ENCODE measurements at regions not wholly inside any gene's neighbourhood (a gene's known extent, or its start where the extent isn't known, plus 50 kb on each side); places are given as distances from the start of the nearest gene placed in this dataset.

GRCh38 chr2:833180-833579 lies 117.5 kb upstream of the SNTG2 start:
- ATAC-seq, result no peak
- no TSS peak for BruUV-seq (replicated peaks)
- Histone ChIP-seq H3K36me3 (ENCODE audit: control insufficient read depth, insufficient read depth, low read length) (no peaks in the 10 kb centered on the region), H3K9me3 (ENCODE audit: control insufficient read depth, insufficient read depth, low read depth, low read length) (no peaks in the 10 kb centered on the region), H3K4me3 (ENCODE audit: low read depth in 2 of 2, low read length in 2 of 2) (no peak overlapping the region), H3K27ac (ENCODE audit: low read length) (no peak overlapping the region), H3K27me3 (ENCODE audit: control insufficient read depth, insufficient read depth, low read length) (peaks cover 2% of the 10 kb centered on the region; the same call in 1 of the 2 replicates), H3K4me1 (ENCODE audit: control insufficient read depth, insufficient read depth, low read length) (no peaks in the 10 kb centered on the region)
- in situ Hi-C loops (cut with HindIII; ENCODE audit: low pct_unique_long_range_greater_than_20kb, low sequenced_read_pairs) (no loop called here), intact Hi-C loops (cut with micrococcal nuclease; ENCODE audit: unreplicated experiment) (no loop called here)
- no peak for DNase-seq (ENCODE audit: low read depth, low spot score)
- ChIA-PET POLR2A (no interaction called here), CTCF (no interaction called here)
- TF ChIP-seq TCF7L2 (IDR thresholded peaks at IDR 0.05; ENCODE audit: low read depth, low read length) (no peak), CTCF (IDR thresholded peaks at IDR 0.05) (no peak), POLR2AphosphoS5 (IDR thresholded peaks at IDR 0.05; ENCODE audit: low read depth, low read length) (no peak), SIN3A (IDR thresholded peaks at IDR 0.05; ENCODE audit: borderline replicate concordance, insufficient read depth, low read depth, low read length) (no peak), REST (IDR thresholded peaks at IDR 0.05; ENCODE audit: insufficient read depth in 1 of 2, low read depth in 2 of 2, low read length in 1 of 2) (no peak)

- in situ Hi-C loops (cut with HindIII; ENCODE audit: low pct_unique_long_range_greater_than_20kb, low sequenced_read_pairs), result no loop called here
- ATAC-seq (no peak), DNase-seq (ENCODE audit: low read depth, low spot score) (no peak)
- no peaks in the 10 kb centered on the region for H3K9me3 ChIP-seq (ENCODE audit: control insufficient read depth, insufficient read depth, low read depth, low read length)
- H3K4me3 ChIP-seq (ENCODE audit: low read depth in 2 of 2, low read length in 2 of 2), result no peak overlapping the region
- peaks cover 2% of the 10 kb centered on the region; the same call in 1 of the 2 replicates for H3K27me3 ChIP-seq (ENCODE audit: control insufficient read depth, insufficient read depth, low read length)
- intact Hi-C loops (cut with micrococcal nuclease; ENCODE audit: unreplicated experiment), result no loop called here
- CTCF ChIA-PET, result no interaction called here
- TF ChIP-seq TCF7L2 (IDR thresholded peaks at IDR 0.05; ENCODE audit: low read depth, low read length) (no peak), CTCF (IDR thresholded peaks at IDR 0.05) (no peak), POLR2AphosphoS5 (IDR thresholded peaks at IDR 0.05; ENCODE audit: low read depth, low read length) (no peak), REST (IDR thresholded peaks at IDR 0.05; ENCODE audit: insufficient read depth in 1 of 2, low read depth in 2 of 2, low read length in 1 of 2) (no peak), SIN3A (IDR thresholded peaks at IDR 0.05; ENCODE audit: borderline replicate concordance, insufficient read depth, low read depth, low read length) (no peak)
- BruUV-seq (replicated peaks), result no TSS peak
- no peaks in the 10 kb centered on the region for H3K4me1 ChIP-seq (ENCODE audit: control insufficient read depth, insufficient read depth, low read length)
- POLR2A ChIA-PET, result no interaction called here
- no peak overlapping the region for H3K27ac ChIP-seq (ENCODE audit: low read length)
- H3K36me3 ChIP-seq (ENCODE audit: control insufficient read depth, insufficient read depth, low read length), result no peaks in the 10 kb centered on the region
These were observed 118.0 kb upstream of the SNTG2 start for GRCh38 chr2:832635-833034.
